ENCODE measurements at regions not wholly inside any gene's neighbourhood (a gene's known extent, or its start where the extent isn't known, plus 50 kb on each side); places are given as distances from the start of the nearest gene placed in this dataset.
A peak's percentile ranks its signal among the peaks of the same experiment; 100 is the strongest.

DNA sequence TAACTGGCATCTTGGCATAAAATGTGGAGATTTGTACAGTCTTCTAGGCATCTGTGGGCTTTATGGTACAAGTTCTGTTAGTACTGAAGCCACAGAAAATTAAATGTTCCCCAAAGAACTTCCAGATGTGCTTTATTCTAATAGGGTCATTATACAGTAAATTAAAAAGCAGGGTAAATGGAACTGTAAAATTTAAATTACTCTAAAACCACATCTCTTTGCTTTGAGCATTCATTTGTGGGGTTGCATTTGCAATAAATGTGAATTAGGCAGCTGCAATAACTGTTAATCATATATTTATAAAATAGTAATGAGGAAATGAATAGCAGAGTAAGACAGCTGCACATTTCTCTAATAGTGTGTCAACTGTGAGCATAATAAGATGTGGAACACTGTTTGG lies 151.5 kb downstream of the BUB3 start:
- DNase-seq (ENCODE audit: extremely low spot score, insufficient read length, low read depth) (no peak), FAIRE-seq (no peak)

DNA sequence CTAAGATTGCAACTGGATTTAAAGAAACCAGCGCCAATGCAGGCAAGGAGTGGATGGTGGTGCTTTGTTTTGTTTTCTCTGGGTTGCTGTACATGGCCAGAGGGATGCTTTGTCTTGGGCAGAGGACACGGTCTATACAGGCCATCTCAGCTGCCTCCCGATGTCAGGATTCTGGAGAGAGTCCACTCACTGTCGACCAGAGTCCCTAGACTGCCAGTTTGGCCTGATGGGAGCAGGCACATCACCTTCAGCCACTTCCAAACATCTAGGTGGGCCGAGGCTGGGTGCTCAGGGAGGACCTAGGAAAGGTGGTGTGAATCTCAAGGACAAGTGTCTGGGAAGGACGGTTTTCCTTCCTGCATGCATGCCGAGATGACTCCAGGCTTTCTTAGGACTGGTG lies 152.1 kb downstream of the BUB3 start:
- DNase-seq (ENCODE audit: extremely low spot score, insufficient read length, low read depth) = no peak
- FAIRE-seq = no peak

DNA sequence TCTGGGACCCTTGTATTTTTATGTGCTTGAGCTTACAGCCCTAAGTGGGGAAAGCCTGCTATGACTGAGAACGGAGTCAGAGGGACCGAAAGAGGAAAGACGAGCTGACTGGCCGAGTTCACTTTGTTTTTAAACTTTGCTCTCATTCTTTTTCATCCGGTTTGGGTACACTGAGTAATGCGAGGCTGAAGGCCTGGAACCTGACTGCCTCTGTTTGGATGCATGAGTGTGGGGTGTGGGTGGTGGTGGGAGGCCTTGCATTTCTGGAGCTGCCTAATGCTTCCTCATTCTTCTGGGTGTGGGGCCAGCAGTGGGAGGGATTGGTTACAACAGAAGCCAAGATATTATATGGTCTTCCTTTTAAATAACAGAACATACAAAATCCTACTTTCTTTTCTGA lies 155.5 kb downstream of the BUB3 start:
- FAIRE-seq = no peak
- no peak for DNase-seq (ENCODE audit: extremely low spot score, insufficient read length, low read depth)

DNA sequence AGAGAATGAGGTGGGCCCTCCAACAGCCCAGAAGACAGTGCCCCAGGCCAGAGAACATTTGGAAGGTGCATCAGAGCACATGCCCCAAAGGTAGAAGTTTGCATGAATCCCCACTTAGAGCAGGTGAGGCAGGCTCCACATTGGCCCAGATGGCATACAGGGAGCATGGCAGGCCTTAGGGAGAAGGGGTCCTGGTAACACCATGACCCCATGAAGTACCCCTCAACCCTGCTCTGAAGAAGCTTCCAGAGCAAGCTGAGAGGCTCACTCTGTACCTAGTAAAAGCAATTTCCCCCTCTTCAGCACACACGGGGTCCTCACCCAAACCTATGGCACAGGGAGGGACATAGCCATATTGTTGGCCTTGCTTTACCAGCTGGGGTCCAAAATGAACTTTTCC lies 162.6 kb downstream of the BUB3 start:
- DNase-seq (ENCODE audit: extremely low spot score, insufficient read length, low read depth) = no peak
- FAIRE-seq = no peak

DNA sequence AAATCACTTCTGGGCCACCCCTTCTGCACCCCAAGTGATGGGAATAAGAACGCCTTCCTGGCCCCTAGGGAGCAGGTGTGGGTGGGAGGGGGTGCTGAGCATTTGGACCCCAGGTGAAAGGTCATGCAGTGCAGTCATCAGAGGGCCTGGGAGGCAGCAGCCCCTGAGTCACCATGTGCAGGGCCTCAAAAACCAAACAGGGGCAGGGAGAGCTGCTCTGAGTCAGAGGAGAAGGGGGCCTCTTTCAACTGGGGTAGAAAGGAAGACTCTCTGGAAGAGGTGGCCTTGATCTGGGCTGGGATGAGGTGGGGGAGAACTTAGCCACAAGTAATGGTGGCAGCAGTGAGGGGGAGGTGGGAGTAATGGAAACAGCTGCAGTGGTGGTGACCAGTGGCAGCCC lies 164.3 kb downstream of the BUB3 start:
- no peak for DNase-seq (ENCODE audit: extremely low spot score, insufficient read length, low read depth)
- no peak for FAIRE-seq

DNA sequence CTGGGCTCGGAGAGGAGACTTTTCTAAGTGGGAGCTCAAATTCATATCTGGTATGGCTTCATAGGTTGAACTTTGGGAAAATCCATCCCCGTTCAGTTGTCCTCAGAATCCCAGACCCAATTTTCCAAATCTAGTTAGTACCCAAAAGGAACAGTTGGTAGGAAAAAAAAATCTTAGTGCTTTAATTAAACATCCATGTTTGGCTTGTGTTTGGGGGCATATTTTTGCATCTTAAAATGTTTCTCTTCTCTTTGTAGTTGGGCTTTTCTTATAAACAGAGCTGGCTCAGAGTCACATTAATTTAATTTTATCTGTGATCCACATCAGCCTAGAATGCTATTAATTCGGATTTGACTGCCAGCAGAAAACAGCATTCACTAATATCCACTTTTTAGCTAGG lies 165.9 kb downstream of the BUB3 start:
- DNase-seq (ENCODE audit: extremely low spot score, insufficient read length, low read depth) (no peak), FAIRE-seq (no peak)

DNA sequence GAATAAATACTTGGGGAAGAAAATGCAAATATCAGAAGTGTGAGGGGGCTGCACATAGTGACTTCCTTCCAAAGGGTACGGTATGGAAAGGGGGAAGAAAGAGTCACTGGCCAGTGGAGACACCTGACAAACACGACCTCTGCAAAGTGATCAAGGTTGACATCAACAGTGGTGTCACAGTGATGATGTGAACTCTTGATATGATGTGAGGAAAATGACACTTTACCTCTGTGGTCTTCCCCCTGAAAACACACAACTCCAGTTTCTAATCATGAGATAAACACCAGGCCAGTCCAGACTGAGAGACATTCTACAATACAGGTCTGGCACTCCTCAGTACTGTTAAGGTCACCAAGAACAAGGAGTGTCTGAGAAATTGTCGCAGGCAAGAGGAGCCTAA lies 169.7 kb downstream of the BUB3 start:
- peak; percentile 72 for FAIRE-seq

DNA sequence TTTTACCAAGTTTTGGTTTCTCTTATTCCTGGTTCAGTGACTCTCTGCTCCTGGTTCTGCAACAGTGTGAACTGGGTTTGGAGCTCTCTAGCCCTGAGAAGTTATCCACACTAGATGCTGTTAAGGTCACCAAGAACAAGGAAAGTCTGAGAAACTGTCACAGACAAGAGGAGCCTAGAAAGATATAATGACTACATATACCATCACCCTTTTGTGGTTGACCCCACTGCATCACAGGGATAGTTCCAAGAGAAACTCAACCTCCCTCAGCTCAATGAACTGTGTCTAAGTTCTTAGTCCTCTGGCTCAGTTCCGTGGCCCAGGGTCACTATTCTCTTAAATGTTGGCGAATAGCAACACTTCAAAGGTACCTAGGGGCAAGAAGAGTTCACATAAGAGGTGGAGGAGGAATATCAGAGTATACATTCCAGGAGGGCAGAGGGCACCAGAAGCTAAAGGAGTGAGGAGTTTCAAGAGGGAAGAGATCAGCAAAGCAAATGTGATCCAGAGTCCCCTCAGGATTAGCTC lies 171.5 kb downstream of the BUB3 start:
- DNase-seq (ENCODE audit: extremely low spot score, insufficient read length, low read depth) (no peak), FAIRE-seq (peak; percentile 65)

More for the DNA sequence above, 169.7 kb downstream of the BUB3 start:
- DNase-seq (ENCODE audit: extremely low spot score, insufficient read length, low read depth) = no peak

DNA sequence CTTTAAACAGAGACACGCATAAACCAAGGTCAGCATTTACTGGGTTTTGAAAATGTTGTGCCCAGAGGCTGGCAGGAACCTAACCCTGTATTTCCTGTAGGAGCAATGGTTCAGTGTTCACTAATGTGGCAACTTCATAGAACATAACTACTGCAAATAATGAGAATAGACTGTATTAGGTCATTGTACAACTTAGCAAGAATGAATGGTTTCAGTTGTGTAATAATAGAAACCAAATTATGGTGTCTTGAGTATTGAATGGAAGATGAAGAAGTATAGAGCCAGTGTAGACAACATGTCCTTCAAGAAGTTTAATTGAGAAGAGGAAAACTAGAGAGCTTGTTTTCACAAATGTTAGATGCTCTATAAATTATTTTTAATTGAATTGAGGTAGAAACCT lies 172.5 kb downstream of the BUB3 start:
- FAIRE-seq = no peak
- DNase-seq (ENCODE audit: extremely low spot score, insufficient read length, low read depth) = no peak

DNA sequence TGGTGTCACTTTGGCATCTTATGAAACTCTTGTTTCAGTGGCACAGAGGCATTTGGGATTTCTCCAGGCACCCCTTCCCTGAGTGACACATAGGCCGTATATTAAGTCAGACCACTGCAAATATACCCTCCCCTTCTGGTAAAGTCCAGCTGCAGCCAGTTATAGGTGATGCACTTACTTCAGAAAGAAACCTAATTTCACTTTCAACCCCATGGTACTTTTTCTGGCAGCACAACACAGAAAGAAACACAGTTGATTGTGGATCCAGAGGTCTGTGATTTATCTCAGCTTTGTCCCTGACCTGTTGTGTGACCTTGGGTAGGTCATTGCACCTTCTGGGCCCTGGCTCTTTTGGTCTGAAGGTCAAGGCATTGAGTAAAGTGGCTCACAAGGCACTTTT lies 173.2 kb downstream of the BUB3 start:
- DNase-seq (ENCODE audit: extremely low spot score, insufficient read length, low read depth) (peak; percentile 9), FAIRE-seq (peak; percentile 88)

DNA sequence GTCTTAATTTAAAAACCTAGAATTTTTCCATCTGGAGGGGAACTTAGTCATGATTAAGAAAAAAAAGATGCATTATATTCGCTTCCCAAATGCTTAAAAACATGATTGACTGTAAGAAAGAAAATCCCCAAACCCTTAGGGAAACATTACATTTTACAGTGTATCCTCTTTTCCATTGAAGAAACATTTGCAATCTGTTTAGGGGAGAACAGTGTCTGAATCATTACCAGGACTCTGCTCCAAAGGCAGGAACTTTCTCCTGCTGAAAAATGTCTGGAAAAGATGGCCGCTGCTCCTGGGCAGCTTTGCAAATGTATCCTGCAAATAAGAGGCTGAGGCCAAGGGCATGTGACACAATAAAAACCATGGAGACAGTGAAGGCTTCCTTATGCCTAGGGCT lies 173.7 kb downstream of the BUB3 start:
- FAIRE-seq (no peak), DNase-seq (ENCODE audit: extremely low spot score, insufficient read length, low read depth) (no peak)

DNA sequence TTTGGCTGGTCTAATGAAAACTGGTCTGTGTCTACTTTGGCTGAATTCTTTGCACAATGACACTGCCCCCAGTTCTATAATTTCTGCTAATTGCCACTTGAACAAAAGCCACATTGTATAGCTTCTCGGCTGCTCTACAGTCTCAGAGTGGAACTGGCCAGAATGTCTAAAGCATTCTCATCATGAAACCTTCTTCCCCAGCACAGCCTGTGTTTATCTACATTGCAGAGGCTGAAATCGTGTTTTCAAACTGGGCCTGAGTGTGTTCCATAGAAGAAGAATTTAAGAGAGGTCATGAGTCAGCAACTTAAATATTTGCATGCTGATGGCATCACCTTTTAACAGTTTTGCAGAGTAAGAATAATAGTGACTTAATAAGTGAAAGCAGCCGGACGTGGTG lies 177.2 kb downstream of the BUB3 start:
- FAIRE-seq (no peak), DNase-seq (ENCODE audit: extremely low spot score, insufficient read length, low read depth) (no peak)

DNA sequence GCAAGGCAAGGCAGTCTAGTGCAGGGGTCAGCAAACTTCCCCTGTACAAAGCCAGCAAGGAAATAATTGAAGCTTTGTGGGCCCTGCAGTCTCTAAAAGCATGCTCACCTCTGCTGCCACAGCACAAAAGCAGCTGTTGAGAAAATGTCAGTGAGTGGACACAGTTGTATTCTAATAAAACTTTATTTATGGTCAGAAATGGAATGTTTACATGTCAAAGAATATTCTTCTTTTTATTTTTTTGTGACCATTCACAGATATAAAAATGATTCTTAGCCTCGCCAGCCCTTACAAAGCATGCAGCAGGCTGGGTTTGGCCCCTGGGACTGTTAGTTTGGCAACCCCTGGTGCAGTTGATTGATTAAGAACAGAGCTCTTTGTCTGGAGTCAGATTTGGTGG lies 192.4 kb downstream of the BUB3 start:
- DNase-seq (ENCODE audit: extremely low spot score, insufficient read length, low read depth) (no peak), FAIRE-seq (no peak)

DNA sequence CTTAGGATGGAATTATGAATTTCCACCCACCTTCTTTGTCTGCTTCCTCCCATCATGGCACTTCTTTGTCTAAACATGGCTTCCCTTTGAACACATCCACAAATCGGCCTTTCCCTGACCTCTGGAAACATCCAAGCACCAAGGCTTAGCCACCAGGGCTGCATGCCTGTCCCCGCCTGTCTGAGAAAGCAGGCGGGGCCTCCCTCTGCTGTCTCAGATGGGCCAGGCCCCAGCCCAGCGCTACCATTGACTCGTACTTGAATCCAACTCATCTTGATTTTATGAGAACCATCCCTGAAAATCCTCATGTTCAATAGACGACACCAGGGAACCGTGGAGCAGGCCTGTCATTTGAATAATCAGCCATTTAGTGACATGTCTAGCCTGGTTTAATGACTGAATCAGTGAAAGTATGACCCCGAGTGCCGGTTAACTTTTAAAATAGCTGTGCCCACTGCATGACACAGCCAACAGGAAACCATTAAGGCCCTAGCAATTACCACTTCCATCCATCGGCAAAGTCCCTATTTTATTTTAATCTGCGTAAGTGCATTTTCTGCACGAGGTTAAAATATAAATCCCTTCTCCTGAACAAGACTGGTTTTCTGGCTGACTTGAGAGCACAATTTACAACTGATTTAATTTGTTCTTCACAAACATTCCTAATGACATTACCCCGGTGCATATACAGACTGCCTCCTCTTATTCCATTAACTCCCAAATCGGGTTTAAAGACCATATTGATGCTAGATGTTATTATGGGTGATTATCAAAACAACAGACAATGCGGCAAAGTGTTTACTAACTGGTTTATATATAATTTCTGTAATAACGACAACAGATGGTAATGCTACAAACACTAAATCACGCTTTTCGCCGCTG lies 194.7 kb downstream of the BUB3 start:
- FAIRE-seq = no peak

DNA sequence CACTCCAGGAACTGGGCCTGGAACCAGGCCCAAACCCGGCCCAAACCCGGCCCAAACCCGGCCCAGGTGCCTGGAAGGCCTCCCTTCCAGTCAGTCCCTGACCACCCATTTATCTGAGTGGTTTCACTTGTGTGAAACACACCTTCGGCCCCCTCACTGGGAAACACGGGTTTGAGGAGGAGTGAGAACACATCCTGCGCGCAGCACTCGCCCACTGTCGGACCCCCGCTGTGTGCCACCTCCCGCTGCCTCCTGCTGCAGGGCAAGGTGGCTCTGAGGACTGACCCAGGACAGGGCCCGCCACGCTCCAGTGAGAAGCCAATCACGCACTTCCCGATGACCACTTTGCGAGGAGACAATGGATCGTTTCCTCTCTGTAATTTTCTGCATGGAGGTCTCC lies 197.5 kb downstream of the BUB3 start:
- FAIRE-seq (no peak), DNase-seq (ENCODE audit: extremely low spot score, insufficient read length, low read depth) (no peak)

More for the DNA sequence above, 194.7 kb downstream of the BUB3 start:
- DNase-seq (ENCODE audit: extremely low spot score, insufficient read length, low read depth) = no peak

DNA sequence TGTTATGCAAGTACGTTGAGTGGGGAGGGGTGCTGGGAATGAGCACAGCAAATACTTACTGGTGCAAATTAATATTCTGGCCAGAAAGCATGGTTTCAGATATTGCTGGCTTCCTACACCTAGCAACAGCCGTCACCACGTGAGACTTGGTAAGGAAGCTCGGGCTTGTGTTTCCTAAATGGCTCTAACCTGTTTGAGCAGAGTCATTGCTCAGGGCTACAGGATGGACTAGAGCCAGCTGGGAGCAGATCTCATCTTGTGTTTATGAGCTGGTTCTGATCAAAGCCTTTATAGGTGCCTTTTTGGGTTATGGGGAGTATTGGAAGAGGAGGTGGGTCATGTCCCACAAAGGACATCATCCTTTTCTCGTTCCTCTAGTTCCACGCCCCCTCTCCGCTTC lies 200.3 kb downstream of the BUB3 start:
- no peak for FAIRE-seq
- DNase-seq (ENCODE audit: extremely low spot score, insufficient read length, low read depth) = no peak

DNA sequence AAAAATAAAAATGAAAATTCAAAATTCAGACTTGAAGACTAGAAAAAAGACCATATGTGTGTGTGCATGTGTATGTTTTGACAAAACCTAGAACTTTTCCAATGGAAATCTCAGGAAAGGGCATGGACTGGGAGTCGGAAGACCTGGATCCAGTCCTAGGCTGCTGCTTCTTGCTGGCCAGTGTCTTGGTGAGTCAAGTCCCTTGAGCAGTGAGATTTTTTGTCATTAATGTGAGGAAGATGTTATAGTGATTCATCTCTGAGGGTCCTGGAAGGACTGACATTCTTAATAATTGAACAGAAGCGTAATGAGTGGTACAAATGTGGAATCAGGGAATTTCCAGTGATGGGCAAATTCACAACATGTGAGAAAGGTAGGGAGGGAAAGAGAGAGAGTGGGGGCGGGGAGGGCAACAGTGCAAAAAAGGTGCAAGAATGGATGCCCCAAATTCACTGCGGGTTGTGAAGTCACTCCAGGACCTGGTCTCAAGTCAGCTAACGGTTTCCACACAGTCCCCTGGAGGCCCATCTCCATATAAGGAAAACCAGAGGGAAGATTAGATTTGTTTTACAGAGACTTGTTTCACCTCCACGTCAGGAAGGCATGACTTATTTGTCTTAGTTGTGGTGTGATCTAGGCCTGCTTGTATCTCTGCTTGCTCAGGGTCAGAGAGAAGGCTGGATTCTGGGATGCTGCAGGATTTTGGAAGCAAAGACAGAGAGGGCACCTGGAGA lies 201.7 kb downstream of the BUB3 start:
- DNase-seq (ENCODE audit: extremely low spot score, insufficient read length, low read depth) = no peak
- no peak for FAIRE-seq

DNA sequence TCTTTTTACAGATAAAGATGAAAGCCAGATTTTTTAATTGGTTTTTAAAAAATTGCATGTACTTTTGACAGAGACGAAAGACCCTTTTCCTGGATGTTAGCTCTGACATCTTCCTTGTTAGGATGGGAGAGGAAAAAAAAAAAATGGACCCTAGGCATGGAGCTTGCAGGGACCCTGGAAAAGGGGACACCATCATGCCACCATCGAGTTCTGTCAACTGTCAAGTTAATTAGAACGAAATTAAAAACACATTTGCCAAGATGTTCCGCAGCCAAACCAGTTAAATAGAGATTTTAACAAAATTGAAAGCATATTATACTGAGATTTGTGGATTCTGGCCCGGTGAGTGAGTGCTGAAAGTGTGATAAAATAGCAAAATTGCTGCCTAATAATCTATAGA lies 202.6 kb downstream of the BUB3 start:
- FAIRE-seq = no peak

DNA sequence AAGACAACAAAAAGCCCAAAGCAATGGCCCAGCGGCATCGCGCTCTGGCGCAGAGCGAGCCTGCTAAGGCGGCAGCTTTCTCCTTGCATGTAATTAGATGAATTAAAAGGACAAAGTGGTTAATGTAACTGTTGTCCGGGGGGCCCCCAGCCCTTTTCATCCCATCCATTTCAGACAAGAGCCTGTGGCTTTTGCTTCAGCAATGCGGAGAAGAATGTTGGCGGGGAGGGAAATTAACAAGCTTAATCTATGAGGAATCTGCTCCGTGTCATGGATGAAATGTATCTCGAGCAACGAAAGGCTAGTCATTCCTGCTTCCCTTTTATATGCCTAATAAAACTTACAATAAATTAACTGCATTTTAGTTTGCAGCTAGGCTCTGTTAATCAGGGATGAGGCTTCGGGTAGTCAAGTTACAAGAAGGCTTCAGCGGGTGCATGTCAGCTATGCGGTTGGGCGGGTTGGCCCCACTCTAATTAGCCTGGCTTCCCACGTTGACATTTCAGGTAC lies 203.3 kb downstream of the BUB3 start:
- no peak for FAIRE-seq
- no peak for DNase-seq (ENCODE audit: extremely low spot score, insufficient read length, low read depth)

More for the DNA sequence above, 202.6 kb downstream of the BUB3 start:
- DNase-seq (ENCODE audit: extremely low spot score, insufficient read length, low read depth) = no peak

DNA sequence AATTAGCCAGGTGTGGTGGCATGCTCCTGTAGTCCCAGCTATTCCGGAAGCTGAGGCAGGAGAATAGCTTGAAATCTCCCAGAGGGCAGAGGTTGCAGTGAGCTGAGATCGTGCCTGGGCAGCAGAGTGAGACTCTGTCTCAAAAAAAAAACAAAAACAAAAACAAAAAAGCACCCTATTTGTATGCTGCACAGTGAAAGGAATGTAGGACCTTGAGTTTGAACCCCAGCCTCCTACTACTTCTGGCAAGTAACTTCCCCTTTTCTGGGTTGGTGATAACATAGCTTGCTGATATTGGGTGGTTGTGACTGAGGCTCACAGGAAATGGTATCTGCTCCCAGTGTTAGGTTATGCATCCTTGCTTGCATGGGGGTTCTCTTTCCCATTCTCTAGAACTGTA lies 205.3 kb downstream of the BUB3 start:
- DNase-seq (ENCODE audit: extremely low spot score, insufficient read length, low read depth) = no peak
- no peak for FAIRE-seq

DNA sequence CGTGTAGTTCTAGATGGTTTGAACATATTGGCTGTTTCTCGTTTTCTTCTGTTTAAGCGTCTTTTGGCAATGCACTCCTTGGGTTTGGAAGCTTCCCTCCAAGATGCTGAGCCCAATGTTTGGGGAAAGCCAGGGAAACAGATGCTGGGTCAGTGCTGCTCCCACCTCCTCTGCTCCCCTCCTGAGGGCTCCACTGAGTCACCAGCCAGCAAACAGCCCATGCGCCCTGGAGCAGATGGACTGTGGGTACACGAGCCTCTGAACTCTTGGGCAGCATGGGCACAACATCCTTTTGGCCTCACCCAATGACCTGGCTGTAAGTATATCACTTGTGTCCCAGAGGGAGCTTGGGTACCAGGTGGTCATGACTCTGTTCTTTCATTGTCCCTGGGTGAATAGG lies 207.6 kb downstream of the BUB3 start:
- DNase-seq (ENCODE audit: extremely low spot score, insufficient read length, low read depth) (no peak), FAIRE-seq (no peak)

Data from GM18507 (cell line).